Prostate gland (tissue), 2 donors: ENCODE measurements at regions not wholly inside any gene's neighbourhood (a gene's known extent, or its start where the extent isn't known, plus 50 kb on each side); places are given as distances from the start of the nearest gene placed in this dataset.

ENCODE experiments used
- CTCF ChIP-seq, 4 experiments: fragments of 200-600 bp in 2 of 4; fragments of 450-650 bp in 2 of 4; sonication (generic) in 2 of 4; IDR thresholded peaks; 1 replicate in 3 of 4; 2 replicates in 1 of 4; pipeline ENCODE4 v1.5.1; 2016 to 2019; ENCODE audit warnings: antibody characterized with exemption in 4 of 4, mild to moderate bottlenecking in 2 of 4, moderate library complexity in 2 of 4
- POLR2A ChIP-seq: fragments of 450-650 bp; IDR thresholded peaks from one replicate; pipeline ENCODE4 v1.6.1; 2016; ENCODE audit warnings: antibody characterized with exemption, mild to moderate bottlenecking

GRCh38 chr3:13140596-13140995 lies 67.4 kb upstream of the IQSEC1 start:
- TF ChIP-seq CTCF (IDR thresholded peaks at IDR 0.05): no peak
- TF ChIP-seq POLR2A: no peak
